NCI-H345 treated with DMSO at 0.1 percent for 48 hours (cell line): ENCODE measurements at regions not wholly inside any gene's neighbourhood (a gene's known extent, or its start where the extent isn't known, plus 50 kb on each side); places are given as distances from the start of the nearest gene placed in this dataset.

Experiments
- DNase-seq: peaks from one replicate; lab custom pipeline; 2025; ENCODE audit not compliant: unreplicated experiment; lab: John Stamatoyannopoulos, UW

DNA sequence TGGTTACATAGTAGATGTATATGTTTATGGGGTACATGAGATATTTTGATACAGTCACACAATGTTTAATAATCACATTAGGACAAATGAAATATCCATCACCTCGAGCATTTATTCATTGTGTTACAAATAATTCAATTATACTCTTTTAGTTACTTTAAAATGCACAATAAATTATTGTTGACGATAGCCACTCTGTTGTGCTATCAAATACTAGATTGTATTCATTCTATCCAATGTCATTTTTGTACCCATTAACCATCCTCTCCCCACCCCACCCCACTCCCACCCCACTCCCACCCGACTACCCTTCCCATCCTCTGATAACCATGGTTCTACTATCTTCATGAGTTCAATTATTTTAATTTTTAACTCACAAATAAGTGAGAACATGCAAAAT, 585.4 kb downstream of the CDH26 start:
- no peak for DNase-seq

GRCh38 chr20:60553095-60553494, 594.9 kb downstream of the CDH26 start:
- no peak for DNase-seq

GRCh38 chr20:60558486-60558885, 600.3 kb downstream of the CDH26 start:
- DNase-seq, result no peak

- no peak for DNase-seq
These were observed 601.2 kb downstream of the CDH26 start for GRCh38 chr20:60559462-60559861.

GRCh38 chr20:60561052-60561451, 602.8 kb downstream of the CDH26 start:
- DNase-seq, result no peak

- DNase-seq, result no peak
These were observed 606.9 kb downstream of the CDH26 start for GRCh38 chr20:60565083-60565482.

DNA sequence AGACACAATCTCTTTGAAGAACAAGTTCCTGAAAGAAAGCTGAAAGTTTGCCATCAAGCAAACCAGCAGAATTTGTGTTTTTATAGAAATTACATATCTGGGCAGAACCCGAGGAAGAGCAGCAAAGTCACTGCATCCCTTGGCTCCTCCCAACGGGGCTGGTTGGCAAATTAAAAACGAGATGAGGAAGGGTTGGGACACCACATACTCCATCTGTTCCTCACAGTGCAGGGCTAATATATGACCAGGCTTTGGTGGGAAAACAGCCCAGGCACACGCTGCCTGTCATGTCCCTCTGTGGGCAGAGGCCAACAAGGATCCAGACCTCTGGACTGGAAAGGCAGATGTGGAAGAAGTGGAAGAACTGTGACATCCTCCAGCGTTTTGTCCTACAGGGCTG, 607.3 kb downstream of the CDH26 start:
- no peak for DNase-seq

- no peak for DNase-seq
These were observed 610.9 kb downstream of the CDH26 start for GRCh38 chr20:60569116-60569515.

DNA sequence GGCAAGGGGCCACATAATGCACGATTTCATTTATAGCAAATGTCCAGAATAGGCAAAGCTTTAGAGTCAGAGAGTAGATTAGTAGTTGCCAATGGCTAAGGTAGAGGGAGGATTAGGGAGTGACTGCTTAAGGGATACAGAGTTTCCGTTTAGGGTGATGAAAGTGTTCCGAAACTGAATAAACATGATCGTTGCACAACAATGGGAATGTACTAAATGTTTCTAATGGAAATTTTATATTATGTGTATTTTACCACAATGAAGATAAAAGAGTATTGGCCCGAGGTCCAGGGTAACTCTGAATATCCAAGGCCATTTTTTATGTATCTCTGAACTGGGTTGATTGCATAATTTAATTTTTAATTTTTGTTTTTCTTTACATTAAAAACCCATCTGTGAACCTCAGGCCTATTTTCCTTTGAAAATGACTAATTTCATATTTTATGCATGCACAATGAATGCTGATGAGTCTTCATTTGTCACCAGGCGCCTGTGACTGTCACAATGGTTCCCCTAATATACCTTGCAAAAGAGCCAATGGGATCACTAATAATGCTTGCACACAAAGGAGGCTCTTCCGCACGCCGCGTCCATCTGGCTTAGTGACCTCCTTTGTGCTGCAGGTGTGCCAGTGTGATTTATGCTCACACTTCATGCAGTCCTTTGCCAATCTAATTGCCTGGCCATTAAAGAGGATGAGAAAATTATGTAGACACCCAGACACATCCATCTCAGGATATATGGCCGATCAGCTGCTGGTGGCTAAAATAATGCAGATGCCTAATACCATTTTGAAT, 612.5 kb downstream of the CDH26 start:
- DNase-seq, result no peak

DNA sequence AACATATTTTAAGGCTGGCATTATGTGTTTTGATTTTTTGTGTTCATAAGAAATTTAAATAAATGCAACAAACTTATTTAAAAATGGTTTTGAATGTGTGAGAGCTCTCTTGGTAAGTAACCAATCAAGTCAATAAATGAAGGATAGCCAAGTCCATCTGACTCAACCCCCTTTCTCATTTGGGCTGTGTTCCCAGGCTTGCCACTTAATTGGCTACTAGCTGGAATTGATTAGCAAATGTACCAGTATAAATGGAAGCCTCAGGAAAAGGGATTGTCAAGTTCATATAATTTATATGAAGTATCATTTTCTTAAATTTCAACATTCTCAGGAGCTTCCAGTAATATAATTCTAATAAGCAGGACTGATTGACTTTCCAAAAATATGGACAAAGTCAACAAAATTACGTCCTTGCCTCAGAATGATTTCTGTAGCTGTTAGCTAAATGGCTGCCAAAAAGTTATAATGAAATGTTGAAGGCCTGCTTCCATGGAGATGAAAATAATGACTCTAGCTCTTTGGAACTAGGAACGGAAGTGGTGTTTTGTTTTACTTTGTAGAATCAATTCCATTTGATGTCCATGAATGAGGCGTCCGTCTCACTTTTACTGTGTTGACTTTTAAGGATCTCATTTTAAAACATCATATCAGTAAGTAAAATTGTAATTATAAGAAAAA, 614.9 kb downstream of the CDH26 start:
- DNase-seq, result no peak

- no peak for DNase-seq
These were observed 618.0 kb downstream of the CDH26 start for GRCh38 chr20:60576236-60576635.

- no peak for DNase-seq
These were observed 621.8 kb downstream of the CDH26 start for GRCh38 chr20:60579941-60580515.

GRCh38 chr20:60581606-60582115, 623.4 kb downstream of the CDH26 start:
- DNase-seq, result no peak

GRCh38 chr20:60583741-60584140, 625.5 kb downstream of the CDH26 start:
- DNase-seq, result no peak

GRCh38 chr20:60584221-60584620, 626.0 kb downstream of the CDH26 start:
- no peak for DNase-seq

GRCh38 chr20:60585651-60586050, 627.4 kb downstream of the CDH26 start:
- no peak for DNase-seq

GRCh38 chr20:60586269-60587050, 628.2 kb downstream of the CDH26 start:
- DNase-seq, result no peak

- DNase-seq, result no peak
These were observed 629.8 kb downstream of the CDH26 start for GRCh38 chr20:60587986-60588385.

- DNase-seq, result no peak
These were observed 631.4 kb downstream of the CDH26 start for GRCh38 chr20:60589623-60590022.

- DNase-seq, result no peak
These were observed 633.1 kb downstream of the CDH26 start for GRCh38 chr20:60591172-60591799.

- DNase-seq, result no peak
These were observed 640.3 kb downstream of the CDH26 start for GRCh38 chr20:60598528-60598927.
